ENCODE measurements at regions not wholly inside any gene's neighbourhood (a gene's known extent, or its start where the extent isn't known, plus 50 kb on each side); places are given as distances from the start of the nearest gene placed in this dataset.
"Not testable (repeated sequence)": the region's sequence is repeated elsewhere in the genome, so short reads cannot be mapped to it uniquely, and the experiment has no call there.

DNA sequence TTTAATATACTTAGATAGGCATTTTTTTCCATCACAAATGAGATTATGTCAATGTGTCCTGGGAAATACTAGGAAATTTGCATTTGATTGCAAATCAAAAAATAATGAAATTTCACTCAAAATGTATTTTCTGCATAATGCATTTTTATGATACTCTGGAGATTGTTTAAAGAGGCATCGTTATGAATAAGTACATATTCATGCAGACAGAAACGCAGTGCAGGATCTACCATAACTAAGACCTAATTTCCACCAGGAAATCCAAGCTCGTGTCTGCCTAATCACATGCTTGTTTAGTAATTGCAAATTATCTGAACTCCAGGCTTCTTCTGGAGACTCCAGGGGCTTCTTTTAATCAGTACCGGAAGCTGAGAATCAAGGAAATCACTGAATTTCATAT is 163.5 kb upstream of the MXRA5 start:
- H3K9me3 ChIP-seq (ENCODE audit: low read depth, low read length, poor library complexity, severe bottlenecking): no peaks in the 10 kb centered on the region
- peaks cover 5% of the 10 kb centered on the region for H3K4me1 ChIP-seq (ENCODE audit: insufficient read depth, low read length, poor library complexity, severe bottlenecking)
- H3K27ac ChIP-seq (ENCODE audit: low read depth, low read length, poor library complexity, severe bottlenecking): no peak overlapping the region
- DNase-seq (ENCODE audit: low spot score): peak; percentile 38
- H3K4me3 ChIP-seq (ENCODE audit: low read depth, low read length, poor library complexity, severe bottlenecking): no peak overlapping the region
- no TSS peak for BruUV-seq (replicated peaks)
- peaks cover 7% of the 10 kb centered on the region for H3K27me3 ChIP-seq (replicated peaks; ENCODE audit: insufficient read depth, low read depth, low read length, poor library complexity)
- ChIA-PET POLR2A (ENCODE audit: low non-redundant PET) (no interaction called here), CTCF (no interaction called here)
- intact Hi-C loops (cut with micrococcal nuclease; ENCODE audit: unreplicated experiment): no loop called here
- TF ChIP-seq, protein P1, sequence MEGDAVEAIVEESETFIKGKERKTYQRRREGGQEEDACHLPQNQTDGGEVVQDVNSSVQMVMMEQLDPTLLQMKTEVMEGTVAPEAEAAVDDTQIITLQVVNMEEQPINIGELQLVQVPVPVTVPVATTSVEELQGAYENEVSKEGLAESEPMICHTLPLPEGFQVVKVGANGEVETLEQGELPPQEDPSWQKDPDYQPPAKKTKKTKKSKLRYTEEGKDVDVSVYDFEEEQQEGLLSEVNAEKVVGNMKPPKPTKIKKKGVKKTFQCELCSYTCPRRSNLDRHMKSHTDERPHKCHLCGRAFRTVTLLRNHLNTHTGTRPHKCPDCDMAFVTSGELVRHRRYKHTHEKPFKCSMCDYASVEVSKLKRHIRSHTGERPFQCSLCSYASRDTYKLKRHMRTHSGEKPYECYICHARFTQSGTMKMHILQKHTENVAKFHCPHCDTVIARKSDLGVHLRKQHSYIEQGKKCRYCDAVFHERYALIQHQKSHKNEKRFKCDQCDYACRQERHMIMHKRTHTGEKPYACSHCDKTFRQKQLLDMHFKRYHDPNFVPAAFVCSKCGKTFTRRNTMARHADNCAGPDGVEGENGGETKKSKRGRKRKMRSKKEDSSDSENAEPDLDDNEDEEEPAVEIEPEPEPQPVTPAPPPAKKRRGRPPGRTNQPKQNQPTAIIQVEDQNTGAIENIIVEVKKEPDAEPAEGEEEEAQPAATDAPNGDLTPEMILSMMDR (conservative IDR thresholded peaks at IDR 0.05; ENCODE audit: low read depth, low read length): no peak
- no peak for TF ChIP-seq EZH2 (IDR thresholded peaks at IDR 0.05; ENCODE audit: borderline replicate concordance, low read depth, low read length, poor library complexity, severe bottlenecking)
- no peaks in the 10 kb centered on the region for H3K36me3 ChIP-seq (ENCODE audit: insufficient read depth, low read length, poor library complexity, severe bottlenecking)

DNA sequence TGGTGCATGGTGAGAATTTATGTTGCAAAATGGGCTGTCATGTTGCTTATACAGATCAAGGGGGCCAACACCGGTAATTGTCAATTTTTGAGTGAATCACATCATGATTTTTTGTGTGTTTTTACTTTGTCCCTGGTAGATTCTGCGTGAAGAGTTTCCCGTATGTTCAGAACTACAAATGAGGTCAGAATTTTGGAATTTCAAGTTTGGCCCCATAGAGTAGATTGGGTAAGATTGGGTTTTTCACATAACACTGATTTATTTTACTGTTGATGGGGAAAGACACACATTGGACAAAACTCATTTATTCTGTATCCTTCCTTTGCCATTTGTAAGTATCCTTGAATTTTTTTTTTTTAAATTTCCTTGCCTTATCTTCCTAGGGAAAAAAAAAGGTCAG is 158.5 kb upstream of the MXRA5 start:
- no peak overlapping the region for H3K4me3 ChIP-seq (ENCODE audit: low read depth, low read length, poor library complexity, severe bottlenecking)
- POLR2A ChIA-PET (ENCODE audit: low non-redundant PET): no interaction called here
- peaks cover under 1% of the 10 kb centered on the region for H3K4me1 ChIP-seq (ENCODE audit: insufficient read depth, low read length, poor library complexity, severe bottlenecking)
- H3K36me3 ChIP-seq (ENCODE audit: insufficient read depth, low read length, poor library complexity, severe bottlenecking): no peaks in the 10 kb centered on the region
- no peak overlapping the region for H3K27ac ChIP-seq (ENCODE audit: low read depth, low read length, poor library complexity, severe bottlenecking)
- CTCF ChIA-PET: no interaction called here
- intact Hi-C loops (cut with micrococcal nuclease; ENCODE audit: unreplicated experiment): no loop called here
- no peak for DNase-seq (ENCODE audit: low spot score)
- no TSS peak for BruUV-seq (replicated peaks)
- TF ChIP-seq, protein P1 (conservative IDR thresholded peaks at IDR 0.05; ENCODE audit: low read depth, low read length): no peak
- TF ChIP-seq EZH2 (IDR thresholded peaks at IDR 0.05; ENCODE audit: borderline replicate concordance, low read depth, low read length, poor library complexity, severe bottlenecking): no peak
- peaks cover 9% of the 10 kb centered on the region for H3K27me3 ChIP-seq (replicated peaks; ENCODE audit: insufficient read depth, low read depth, low read length, poor library complexity)
- no peaks in the 10 kb centered on the region for H3K9me3 ChIP-seq (ENCODE audit: low read depth, low read length, poor library complexity, severe bottlenecking)

DNA sequence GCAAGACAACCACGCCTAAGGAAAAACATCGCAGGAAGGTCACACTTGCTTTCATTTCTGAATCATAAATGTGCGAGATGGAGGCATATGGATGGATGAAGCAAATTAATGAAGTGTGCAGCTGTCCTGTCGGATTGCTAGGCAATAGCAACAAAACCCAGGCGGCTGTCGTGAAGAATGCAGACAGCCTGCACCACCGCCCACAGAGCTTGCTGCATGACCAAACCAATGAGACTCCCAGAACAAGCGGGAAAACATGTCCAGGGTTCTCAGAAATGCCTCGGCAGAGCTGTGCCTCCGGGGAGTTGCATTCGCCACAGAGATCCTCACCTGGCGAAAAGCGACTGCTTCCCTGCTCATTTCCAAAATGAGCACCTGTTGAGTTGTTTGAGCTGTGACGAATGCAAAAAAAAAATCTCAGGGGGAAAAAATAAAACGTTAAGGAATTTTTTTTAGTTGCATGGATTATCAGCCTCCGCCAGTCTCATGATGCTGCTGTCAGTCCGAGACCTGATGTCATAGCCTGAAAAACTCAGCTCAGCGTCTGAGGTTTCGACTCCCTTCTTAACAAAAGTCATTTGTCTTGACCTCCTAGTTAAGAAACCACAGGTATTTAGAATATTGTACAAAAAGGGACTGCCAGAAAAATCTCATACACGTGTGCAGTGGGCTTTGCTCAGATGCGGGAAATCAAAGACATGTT is 155.5 kb upstream of the MXRA5 start:
- ChIA-PET CTCF (no interaction called here), POLR2A (ENCODE audit: low non-redundant PET) (no interaction called here)
- no peak for DNase-seq (ENCODE audit: low spot score)
- H3K9me3 ChIP-seq (ENCODE audit: low read depth, low read length, poor library complexity, severe bottlenecking): no peaks in the 10 kb centered on the region
- no TSS peak for BruUV-seq (replicated peaks)
- H3K36me3 ChIP-seq (ENCODE audit: insufficient read depth, low read length, poor library complexity, severe bottlenecking): no peaks in the 10 kb centered on the region
- TF ChIP-seq EZH2 (IDR thresholded peaks at IDR 0.05; ENCODE audit: borderline replicate concordance, low read depth, low read length, poor library complexity, severe bottlenecking): no peak
- TF ChIP-seq, protein P1 (conservative IDR thresholded peaks at IDR 0.05; ENCODE audit: low read depth, low read length): no peak
- H3K27me3 ChIP-seq (replicated peaks; ENCODE audit: insufficient read depth, low read depth, low read length, poor library complexity): peaks cover 4% of the 10 kb centered on the region
- H3K4me3 ChIP-seq (ENCODE audit: low read depth, low read length, poor library complexity, severe bottlenecking): no peak overlapping the region
- H3K27ac ChIP-seq (ENCODE audit: low read depth, low read length, poor library complexity, severe bottlenecking): no peak overlapping the region
- no peaks in the 10 kb centered on the region for H3K4me1 ChIP-seq (ENCODE audit: insufficient read depth, low read length, poor library complexity, severe bottlenecking)
- intact Hi-C loops (cut with micrococcal nuclease; ENCODE audit: unreplicated experiment): no loop called here

DNA sequence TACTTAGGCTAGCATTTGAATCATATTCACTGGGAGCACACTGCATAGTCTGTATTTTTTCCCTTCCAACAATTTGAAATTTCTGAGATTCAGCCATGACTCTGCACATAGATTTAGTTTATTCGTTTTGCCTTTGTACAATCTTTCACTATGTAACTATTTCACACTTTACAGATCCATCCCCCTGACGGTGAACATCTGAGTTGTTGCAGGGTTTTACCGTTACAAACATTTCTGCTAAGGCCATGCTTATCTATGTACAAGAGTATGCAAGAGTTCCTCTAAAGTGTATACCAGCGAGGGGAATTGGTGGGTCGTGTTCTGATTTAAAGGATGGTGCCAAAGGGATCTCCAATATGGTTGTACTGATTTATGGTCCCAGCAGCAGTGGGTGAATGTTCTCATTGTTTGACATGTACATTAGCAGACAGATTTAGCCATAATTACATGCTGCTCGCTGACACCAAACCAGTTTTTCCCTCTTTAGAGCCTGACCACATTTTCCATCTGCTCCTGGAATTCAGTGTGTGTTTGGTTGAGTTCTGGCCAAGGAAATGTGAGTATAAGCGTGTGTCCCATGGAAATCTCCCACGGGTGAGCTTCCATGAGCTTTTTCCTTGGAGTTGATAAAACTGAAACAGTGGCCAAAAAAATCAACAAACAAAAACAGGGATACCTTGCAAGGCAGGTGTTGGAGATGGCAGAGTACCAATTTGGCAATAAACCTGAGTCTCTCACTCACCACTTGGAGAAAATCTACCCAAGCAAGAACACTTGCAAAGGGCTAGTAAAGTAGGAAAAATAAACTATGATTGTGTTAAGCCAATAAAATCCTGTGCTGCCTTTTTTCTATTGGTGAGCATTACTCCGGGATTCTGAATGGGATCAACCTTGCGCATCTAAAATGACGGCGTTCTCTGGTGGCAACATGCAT is 149.7 kb upstream of the MXRA5 start:
- intact Hi-C loops (cut with micrococcal nuclease; ENCODE audit: unreplicated experiment); H3K27me3 ChIP-seq (replicated peaks; ENCODE audit: insufficient read depth, low read depth, low read length, poor library complexity); H3K36me3 ChIP-seq (ENCODE audit: insufficient read depth, low read length, poor library complexity, severe bottlenecking); POLR2A ChIA-PET (ENCODE audit: low non-redundant PET); BruUV-seq (replicated peaks); H3K27ac ChIP-seq (ENCODE audit: low read depth, low read length, poor library complexity, severe bottlenecking); H3K9me3 ChIP-seq (ENCODE audit: low read depth, low read length, poor library complexity, severe bottlenecking); CTCF ChIA-PET; H3K4me3 ChIP-seq (ENCODE audit: low read depth, low read length, poor library complexity, severe bottlenecking); DNase-seq (ENCODE audit: low spot score); H3K4me1 ChIP-seq (ENCODE audit: insufficient read depth, low read length, poor library complexity, severe bottlenecking): not testable (repeated sequence)

All from A673 (cell line).